Right ventricle myocardium superior (tissue), 1 donor: ENCODE measurements at regions not wholly inside any gene's neighbourhood (a gene's known extent, or its start where the extent isn't known, plus 50 kb on each side); places are given as distances from the start of the nearest gene placed in this dataset.

Experiments
- ATAC-seq: fragments of 200-7000 bp; cut with Tn5 transposase; one replicate; pipeline ENCODE4 v1.9.1; 2020; ENCODE audit warnings: mild to moderate bottlenecking; ENCODE audit not compliant: poor library complexity
- DNase-seq: peaks from one replicate; pipeline ENCODE4 v3.0.0-alpha.2; 2020
- intact Hi-C: fragments of 100-400 bp; cut with DNase I; formaldehyde crosslinking; loops from one replicate; pipeline ENCODE4 v1.11.2; 2022
- donor health status: DM: no; HTN: yes; CAD: no; lungs with severe emphysema.

GRCh38 chr14:42311876-42312275, 705.2 kb downstream of the LRFN5 start:
- no peak for ATAC-seq
- intact Hi-C loops = no loop called here
- DNase-seq = no peak

- no peak for ATAC-seq
- DNase-seq = no peak
- intact Hi-C loops = no loop called here
Measured at GRCh38 chr14:42307239-42307825, 700.7 kb downstream of the LRFN5 start.

DNA sequence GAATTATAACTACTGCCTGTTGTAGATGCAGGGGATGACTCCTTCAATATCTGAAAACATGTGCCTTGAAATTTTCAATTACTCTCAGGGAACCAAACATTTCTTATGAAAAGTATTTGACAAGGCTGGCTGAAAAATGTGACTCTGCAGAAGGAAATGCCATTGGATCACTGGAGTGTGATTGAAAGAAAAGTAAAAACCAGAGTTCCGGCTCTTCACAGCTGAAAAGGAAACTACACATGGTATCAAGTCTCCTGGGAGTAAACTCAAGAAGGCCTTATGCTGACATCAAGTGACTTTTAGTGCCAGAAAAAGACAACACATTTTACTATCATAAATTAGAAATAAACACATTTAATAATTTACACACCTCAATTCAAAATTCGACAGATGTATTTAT, 693.0 kb downstream of the LRFN5 start:
- DNase-seq (no peak), ATAC-seq (no peak)
- intact Hi-C loops = no loop called here

DNA sequence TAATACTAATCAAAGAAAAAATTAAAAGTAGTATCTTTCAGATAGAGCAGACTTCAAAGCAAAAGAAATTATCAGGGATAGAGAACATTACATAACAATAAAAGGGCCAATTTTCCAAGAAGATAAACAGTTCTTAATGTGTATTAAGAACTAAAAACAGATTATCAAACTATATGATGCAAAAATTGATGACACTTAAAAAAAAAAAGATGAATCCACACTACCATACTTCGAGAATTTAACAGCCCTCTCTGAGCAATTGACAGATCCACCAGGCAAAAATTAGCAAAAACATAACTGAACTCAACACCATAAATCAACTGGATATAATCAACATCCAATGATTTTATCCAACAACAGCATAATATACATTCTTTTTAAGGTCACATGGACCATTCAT, 686.5 kb downstream of the LRFN5 start:
- intact Hi-C loops = no loop called here
- ATAC-seq (no peak), DNase-seq (no peak)

DNA sequence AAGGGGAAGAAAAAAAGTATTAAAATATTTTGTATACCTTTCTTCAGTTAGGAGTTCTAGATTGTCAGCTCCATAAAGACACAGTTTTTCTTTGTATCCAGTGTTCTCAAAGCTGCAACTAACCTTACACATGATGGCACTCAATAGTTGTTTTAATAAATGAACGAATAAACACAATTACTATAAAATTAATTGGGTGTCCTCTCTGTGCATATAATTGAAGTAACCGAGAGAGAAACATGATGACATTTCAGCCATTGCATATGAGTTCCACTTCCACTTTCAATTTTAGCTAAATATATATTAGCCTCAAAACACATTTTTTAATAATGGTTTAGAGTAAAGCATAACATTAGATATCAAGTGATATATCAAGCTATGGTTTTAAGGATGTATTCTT, 671.2 kb downstream of the LRFN5 start:
- DNase-seq = no peak
- intact Hi-C loops = no loop called here
- no peak for ATAC-seq

DNA sequence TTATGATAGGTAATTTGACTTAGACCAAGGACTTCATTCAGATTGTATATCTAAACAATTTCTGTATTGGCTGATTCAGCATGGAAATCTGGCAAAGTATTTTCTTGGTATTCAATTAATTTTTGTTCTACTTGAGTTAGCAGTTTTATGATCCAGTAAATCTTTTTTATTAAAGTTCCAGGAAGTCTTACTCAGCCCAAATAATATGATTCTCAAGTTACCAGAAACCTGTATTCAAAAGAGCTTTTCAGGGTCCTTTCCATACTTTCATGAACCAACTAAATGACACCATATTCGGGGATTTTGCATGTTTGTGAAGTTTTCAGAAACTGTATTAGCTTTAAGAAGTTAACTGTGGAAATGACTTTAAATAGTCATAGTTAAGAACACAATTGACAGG, 662.6 kb downstream of the LRFN5 start:
- intact Hi-C loops = no loop called here
- DNase-seq = no peak
- ATAC-seq = no peak

GRCh38 chr14:42248131-42248530, 641.5 kb downstream of the LRFN5 start:
- DNase-seq = no peak
- intact Hi-C loops = no loop called here
- no peak for ATAC-seq

GRCh38 chr14:42241101-42241500, 634.4 kb downstream of the LRFN5 start:
- DNase-seq (no peak), ATAC-seq (no peak)
- intact Hi-C loops = no loop called here

- DNase-seq = no peak
- ATAC-seq = no peak
- intact Hi-C loops = no loop called here
Measured at GRCh38 chr14:42229976-42230375, 623.3 kb downstream of the LRFN5 start.

GRCh38 chr14:42229294-42229693, 622.6 kb downstream of the LRFN5 start:
- intact Hi-C loops = no loop called here
- ATAC-seq (no peak), DNase-seq (no peak)

DNA sequence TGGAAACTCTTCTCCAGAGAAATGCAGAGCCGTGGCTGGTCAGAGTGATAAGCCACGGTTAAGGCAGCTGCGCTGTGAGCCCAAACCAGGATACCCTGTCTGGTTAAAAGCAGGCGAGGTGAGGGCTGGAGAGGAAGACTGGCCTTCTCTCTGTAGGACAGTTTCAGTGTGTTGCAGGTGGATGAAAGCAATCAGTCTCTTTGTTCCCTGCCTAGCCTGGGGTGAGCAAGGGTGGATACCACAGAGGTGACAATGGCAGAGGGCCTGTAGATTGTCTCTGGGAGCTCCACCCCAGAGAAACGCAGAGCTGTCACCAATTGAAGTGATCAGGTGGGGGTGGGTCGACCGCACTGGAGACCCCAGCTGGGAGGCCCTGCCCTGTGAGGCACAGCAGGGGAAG, 621.9 kb downstream of the LRFN5 start:
- intact Hi-C loops = no loop called here
- no peak for ATAC-seq
- DNase-seq = no peak

DNA sequence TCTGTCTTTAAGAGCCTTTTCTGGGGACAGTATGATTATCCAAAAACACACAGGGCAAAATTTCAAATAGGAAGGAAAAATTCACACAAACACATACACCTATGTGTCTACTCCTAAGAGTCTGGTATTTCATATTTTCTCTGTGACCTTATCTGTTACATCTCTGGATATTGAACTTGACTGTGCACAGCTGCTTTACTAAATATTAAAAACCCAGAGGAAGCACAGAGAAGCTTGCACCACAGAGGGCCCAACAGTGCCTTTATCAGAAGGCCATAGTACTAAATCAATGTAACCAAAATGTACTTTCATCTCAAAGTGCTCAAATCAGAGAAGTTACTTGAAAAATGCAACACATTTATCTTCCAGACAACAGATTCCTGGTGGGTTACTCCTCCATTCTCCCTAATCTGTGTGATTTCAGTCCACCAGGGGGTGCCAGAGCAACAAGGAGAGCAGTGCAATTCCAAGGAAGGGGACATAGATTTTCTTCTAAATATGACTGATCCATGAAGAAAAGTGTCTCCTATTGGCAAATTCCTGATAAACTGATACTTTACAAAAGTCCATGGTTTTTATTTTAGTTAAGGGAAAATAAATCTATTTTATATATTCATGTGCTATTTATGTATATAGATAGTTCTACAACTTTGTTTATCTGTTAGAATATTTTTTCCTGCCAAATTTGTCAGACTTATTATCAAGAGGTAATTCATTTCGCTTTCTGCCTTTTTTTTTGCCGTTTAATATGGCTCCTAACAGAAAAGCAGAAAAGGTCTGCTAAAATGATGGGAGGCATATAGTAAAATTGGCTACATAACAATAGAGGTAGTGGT, 617.6 kb downstream of the LRFN5 start:
- peak; percentile 89 for ATAC-seq
- intact Hi-C loops = no loop called here
- no peak for DNase-seq

DNA sequence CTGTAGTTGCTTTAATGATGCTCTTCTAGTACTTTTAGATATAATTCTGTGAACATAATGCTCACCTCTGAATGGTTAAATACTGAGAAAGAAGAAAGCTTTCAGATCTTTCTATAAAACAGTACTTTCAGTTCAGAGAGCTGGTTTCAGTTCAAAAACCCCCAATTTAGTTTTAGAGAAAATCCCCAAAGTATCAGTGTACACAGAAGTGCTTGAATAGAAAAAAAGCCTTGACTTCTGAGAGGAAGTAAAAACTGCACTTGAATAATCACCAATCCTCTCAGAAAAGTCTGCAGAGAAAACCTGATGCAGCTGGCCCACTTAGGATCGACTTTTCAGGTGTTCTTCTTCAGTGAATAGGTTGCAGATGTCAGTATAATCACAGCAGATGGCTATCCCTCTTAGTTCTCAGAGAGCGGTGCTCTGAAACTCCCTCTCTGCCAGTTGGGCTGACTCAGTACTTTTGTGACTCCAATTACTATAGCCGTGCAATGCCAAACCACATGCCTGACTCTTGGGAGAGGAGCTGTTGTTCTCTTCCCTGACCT, 616.3 kb downstream of the LRFN5 start:
- ATAC-seq (peak; percentile 90), DNase-seq (no peak)
- intact Hi-C loops = no loop called here

DNA sequence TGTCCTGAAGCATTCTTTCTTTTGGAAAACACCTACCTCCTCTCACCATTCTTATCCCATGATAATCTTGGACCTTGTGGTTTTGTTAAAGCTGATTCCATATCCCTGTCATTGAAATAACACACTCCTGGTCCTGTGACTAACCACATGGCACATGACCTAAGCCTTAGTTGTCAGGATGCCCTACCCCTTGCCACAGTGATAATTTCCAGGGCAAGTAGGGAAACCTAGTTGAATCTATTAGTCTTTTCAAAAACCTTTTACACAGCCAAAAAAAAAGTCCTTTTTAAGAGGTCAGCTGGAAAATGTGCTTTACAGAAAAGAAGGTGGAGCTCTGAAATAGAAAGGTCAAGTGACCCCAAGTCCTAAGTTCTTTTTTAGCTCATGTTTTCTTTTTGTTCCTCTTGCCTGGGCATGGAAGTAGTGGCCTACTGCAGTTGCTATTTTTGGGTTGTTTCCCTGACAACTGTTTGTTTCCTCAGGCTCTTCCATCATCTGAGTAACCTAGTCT, 608.4 kb downstream of the LRFN5 start:
- intact Hi-C loops = no loop called here
- no peak for ATAC-seq
- DNase-seq = no peak

DNA sequence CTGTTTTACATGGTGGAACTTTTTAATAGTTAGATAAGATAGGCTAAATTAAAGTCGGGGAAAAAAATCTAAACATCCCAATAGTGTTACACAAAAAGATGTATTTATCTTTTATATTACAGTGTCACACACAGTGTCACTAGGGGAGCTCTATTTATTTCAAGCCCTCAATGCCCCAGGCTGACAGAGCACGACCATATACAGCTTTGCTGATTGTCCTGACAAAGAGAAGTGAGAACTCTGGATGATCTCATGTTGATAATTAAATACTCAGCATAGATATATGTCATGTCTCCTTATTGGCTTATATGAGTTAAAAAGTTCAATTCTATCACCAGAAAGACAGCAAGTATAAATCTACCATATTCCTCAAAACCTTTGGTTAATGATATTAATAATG, 594.3 kb downstream of the LRFN5 start:
- ATAC-seq = no peak
- no peak for DNase-seq
- intact Hi-C loops = no loop called here

GRCh38 chr14:42198010-42198409, 591.3 kb downstream of the LRFN5 start:
- DNase-seq = no peak

GRCh38 chr14:42192738-42193653, 586.3 kb downstream of the LRFN5 start:
- intact Hi-C loops = no loop called here
- no peak for DNase-seq
- ATAC-seq = no peak

More at GRCh38 chr14:42198010-42198409, 591.3 kb downstream of the LRFN5 start:
- intact Hi-C loops = no loop called here
- ATAC-seq = no peak

DNA sequence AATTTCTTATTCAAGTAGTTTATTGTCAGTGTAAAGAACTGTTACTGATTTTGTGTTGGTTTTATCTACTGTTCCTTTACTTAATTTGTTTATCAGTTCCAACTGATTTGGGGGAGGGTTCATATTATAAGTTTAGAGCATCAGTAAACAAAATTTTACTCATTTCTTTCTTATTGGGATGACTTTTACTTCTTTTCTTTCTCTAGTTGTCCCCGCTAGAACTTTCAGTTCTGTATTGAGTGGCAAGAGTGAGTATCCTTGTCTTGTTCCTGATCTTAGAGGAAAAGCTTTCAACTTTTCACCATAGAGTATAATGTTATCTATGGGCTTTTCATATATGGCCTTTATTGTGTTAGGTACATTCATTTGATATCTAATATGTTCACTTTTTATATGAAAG, 584.1 kb downstream of the LRFN5 start:
- ATAC-seq = no peak
- no peak for DNase-seq
- intact Hi-C loops = no loop called here

GRCh38 chr14:42187846-42188245, 581.2 kb downstream of the LRFN5 start:
- no peak for ATAC-seq
- no peak for DNase-seq
- intact Hi-C loops = no loop called here
